ENCODE measurements at regions not wholly inside any gene's neighbourhood (a gene's known extent, or its start where the extent isn't known, plus 50 kb on each side); places are given as distances from the start of the nearest gene placed in this dataset.
"Not testable (repeated sequence)": the region's sequence is repeated elsewhere in the genome, so short reads cannot be mapped to it uniquely, and the experiment has no call there.

DNA sequence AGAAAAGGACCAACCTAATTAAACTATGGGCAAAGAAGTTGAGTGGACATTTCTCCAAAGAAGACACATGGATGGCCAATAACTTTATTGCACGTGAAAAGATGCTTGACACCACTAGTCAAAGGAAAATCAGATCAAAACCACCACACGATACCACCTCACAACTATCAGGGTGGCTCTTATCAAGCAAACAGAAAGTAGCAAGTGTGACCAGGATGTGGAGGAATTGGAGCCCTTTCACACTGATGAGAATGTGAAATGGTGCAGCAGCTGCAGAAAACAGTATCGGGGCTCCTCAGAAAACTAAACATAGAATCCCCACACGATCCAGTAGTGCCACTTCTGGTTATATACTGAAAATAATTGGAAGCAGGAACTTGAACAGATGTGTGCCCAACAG, 72.2 kb upstream of the ALKAL2 start:
- Histone ChIP-seq H3K36me3 (no peaks in the 10 kb centered on the region), H3K9me3 (no peaks in the 10 kb centered on the region), H3K27me3 (ENCODE audit: low read depth) (no peaks in the 10 kb centered on the region), H3K27ac (no peak overlapping the region), H3K4me1 (no peaks in the 10 kb centered on the region), H3K4me3 (no peak overlapping the region)
- intact Hi-C loops (cut with DNase I): no loop called here
- DNase-seq: no peak
- ATAC-seq: no peak
- TF ChIP-seq CTCF (IDR thresholded peaks at IDR 0.05): no peak

GRCh38 chr2:359047-359446, 71.2 kb upstream of the ALKAL2 start:
- no peaks in the 10 kb centered on the region for H3K36me3 ChIP-seq
- ATAC-seq (no peak), DNase-seq (no peak)
- no peaks in the 10 kb centered on the region for H3K27me3 ChIP-seq (ENCODE audit: low read depth)
- no peak overlapping the region for H3K4me3 ChIP-seq
- TF ChIP-seq CTCF (IDR thresholded peaks at IDR 0.05): no peak
- H3K4me1 ChIP-seq: no peaks in the 10 kb centered on the region
- intact Hi-C loops (cut with DNase I): no loop called here
- no peaks in the 10 kb centered on the region for H3K9me3 ChIP-seq
- no peak overlapping the region for H3K27ac ChIP-seq

- ATAC-seq: no peak
- Histone ChIP-seq H3K9me3 (no peaks in the 10 kb centered on the region), H3K27ac (no peak overlapping the region), H3K36me3 (no peaks in the 10 kb centered on the region), H3K4me1 (no peaks in the 10 kb centered on the region), H3K4me3 (no peak overlapping the region), H3K27me3 (ENCODE audit: low read depth) (no peaks in the 10 kb centered on the region)
- intact Hi-C loops (cut with DNase I): no loop called here
- DNase-seq: no peak
- TF ChIP-seq CTCF (IDR thresholded peaks at IDR 0.05): no peak
Measured at GRCh38 chr2:357811-358210, 69.9 kb upstream of the ALKAL2 start.

- H3K4me3 ChIP-seq; intact Hi-C loops (cut with DNase I); DNase-seq: not testable (repeated sequence)
Measured at GRCh38 chr2:356304-356703, 68.4 kb upstream of the ALKAL2 start.

GRCh38 chr2:355773-356172, 67.9 kb upstream of the ALKAL2 start:
- intact Hi-C loops (cut with DNase I): no loop called here
- DNase-seq (no peak), ATAC-seq (no peak)

More at GRCh38 chr2:356304-356703, 68.4 kb upstream of the ALKAL2 start:
- H3K36me3 ChIP-seq; H3K4me1 ChIP-seq; H3K9me3 ChIP-seq; H3K27me3 ChIP-seq (ENCODE audit: low read depth); H3K27ac ChIP-seq; ATAC-seq: not testable (repeated sequence)

GRCh38 chr2:352696-353095, 64.8 kb upstream of the ALKAL2 start:
- H3K27ac ChIP-seq: no peak overlapping the region
- TF ChIP-seq CTCF (IDR thresholded peaks at IDR 0.05): no peak
- no peaks in the 10 kb centered on the region for H3K27me3 ChIP-seq (ENCODE audit: low read depth)
- H3K36me3 ChIP-seq: no peaks in the 10 kb centered on the region
- ATAC-seq (no peak), DNase-seq (no peak)
- no peaks in the 10 kb centered on the region for H3K9me3 ChIP-seq
- H3K4me1 ChIP-seq: no peaks in the 10 kb centered on the region
- intact Hi-C loops (cut with DNase I): no loop called here
- no peak overlapping the region for H3K4me3 ChIP-seq

More at GRCh38 chr2:355773-356172, 67.9 kb upstream of the ALKAL2 start:
- H3K27ac ChIP-seq: no peak overlapping the region
- H3K27me3 ChIP-seq (ENCODE audit: low read depth): no peaks in the 10 kb centered on the region
- TF ChIP-seq CTCF (IDR thresholded peaks at IDR 0.05): no peak
- H3K4me3 ChIP-seq: no peak overlapping the region
- H3K9me3 ChIP-seq: no peaks in the 10 kb centered on the region
- no peaks in the 10 kb centered on the region for H3K36me3 ChIP-seq
- no peaks in the 10 kb centered on the region for H3K4me1 ChIP-seq
